HEK293 (cell line): ENCODE measurements at regions not wholly inside any gene's neighbourhood (a gene's known extent, or its start where the extent isn't known, plus 50 kb on each side); places are given as distances from the start of the nearest gene placed in this dataset.

Experiments
- CTCF ChIA-PET: fragments of 350-600 bp; formaldehyde crosslinking; extraction: SDS; loops from one replicate; lab custom pipeline; 2021; ENCODE audit warnings: antibody characterized with exemption; lab: Yijun Ruan, JAX
- POLR2A ChIA-PET: fragments of 300-600 bp; formaldehyde crosslinking; extraction: SDS; loops from one replicate; lab custom pipeline; 2020; ENCODE audit warnings: antibody characterized with exemption, inconsistent platforms; lab: Yijun Ruan, JAX
- H3K27ac ChIP-seq: fragments of 200-500 bp; sonication (Bioruptor generic); 2 replicates; pipeline ENCODE4 v1.5.1; 2014; ENCODE audit warnings: low read depth, low read length, control low read depth, inconsistent platforms; ENCODE audit errors: extremely low read depth
- H3K36me3 ChIP-seq, 2 experiments: fragments of 200-500 bp in 1 of 2; sonication (Bioruptor generic) in 1 of 2; 1 replicate in 1 of 2; 2 replicates in 1 of 2; pipeline ENCODE4 v1.5.1; 2014 to 2017; ENCODE audit warnings: inconsistent platforms in 2 of 2, low read length in 2 of 2; ENCODE audit not compliant: control insufficient read depth in 2 of 2, insufficient read depth in 1 of 2
- H3K4me1 ChIP-seq: fragments of 200-500 bp; sonication (Bioruptor generic); 2 replicates; pipeline ENCODE4 v1.5.1; 2014; ENCODE audit warnings: mild to moderate bottlenecking, low read length, inconsistent platforms; ENCODE audit not compliant: control insufficient read depth, insufficient read depth
- H3K4me3 ChIP-seq: 2 replicates; pipeline ENCODE4 v1.5.1; 2011; ENCODE audit warnings: low read depth, mild to moderate bottlenecking, control low read depth, low read length, moderate library complexity
- H3K9me3 ChIP-seq: fragments of 200-500 bp; sonication (Bioruptor generic); 2 replicates; pipeline ENCODE4 v1.5.1; 2014; ENCODE audit warnings: low read depth, low read length, inconsistent platforms; ENCODE audit not compliant: control insufficient read depth, insufficient read depth
- MZF1 ChIP-seq: fragments of 450-650 bp; formaldehyde crosslinking; IDR thresholded peaks from 2 replicates; pipeline ENCODE4 v1.5.1; 2017; ENCODE audit warnings: missing biosample characterization, missing genetic modification characterization, borderline replicate concordance
- PRDM1 ChIP-seq: fragments of 450-650 bp; formaldehyde crosslinking; IDR thresholded peaks from 2 replicates; pipeline ENCODE4; 2016; ENCODE audit warnings: missing biosample characterization, missing genetic modification characterization
- REST ChIP-seq: fragments of 450-650 bp; formaldehyde crosslinking; IDR thresholded peaks from 2 replicates; pipeline ENCODE4 v1.5.1; 2016; ENCODE audit warnings: missing biosample characterization, missing genetic modification characterization
- ZBTB8A ChIP-seq: fragments of 450-650 bp; formaldehyde crosslinking; IDR thresholded peaks from 2 replicates; pipeline ENCODE4 v1.5.1; 2016; ENCODE audit warnings: missing biosample characterization, missing genetic modification characterization
- ZNF133 ChIP-seq: fragments of 450-650 bp; formaldehyde crosslinking; IDR thresholded peaks from 2 replicates; pipeline ENCODE4 v1.5.1; 2016; ENCODE audit warnings: missing biosample characterization, missing genetic modification characterization
- ZNF184 ChIP-seq: fragments of 450-650 bp; IDR thresholded peaks from 2 replicates; pipeline ENCODE4 v1.5.1; 2018; ENCODE audit warnings: missing biosample characterization, mild to moderate bottlenecking, missing genetic modification characterization
- ZNF214 ChIP-seq: fragments of 450-650 bp; formaldehyde crosslinking; IDR thresholded peaks from 2 replicates; pipeline ENCODE4 v1.5.1; 2017; ENCODE audit warnings: missing biosample characterization, mild to moderate bottlenecking, missing genetic modification characterization, borderline replicate concordance
- ZNF362 ChIP-seq: fragments of 450-650 bp; formaldehyde crosslinking; IDR thresholded peaks from 2 replicates; pipeline ENCODE4 v1.5.1; 2016; ENCODE audit warnings: missing biosample characterization, missing genetic modification characterization
- ZNF473 ChIP-seq: fragments of 450-650 bp; formaldehyde crosslinking; IDR thresholded peaks from 2 replicates; pipeline ENCODE4 v1.5.1; 2017; ENCODE audit warnings: missing biosample characterization, missing genetic modification characterization
- ZNF529 ChIP-seq: fragments of 450-650 bp; formaldehyde crosslinking; IDR thresholded peaks from 2 replicates; pipeline ENCODE4 v1.5.1; 2017; ENCODE audit warnings: missing genetic modification characterization, missing biosample characterization; ENCODE audit not compliant: insufficient replicate concordance
- ZNF571 ChIP-seq: fragments of 450-650 bp; formaldehyde crosslinking; IDR thresholded peaks from 2 replicates; pipeline ENCODE4 v1.5.0; 2017; ENCODE audit warnings: missing biosample characterization, missing genetic modification characterization
- ZNF639 ChIP-seq: fragments of 450-650 bp; formaldehyde crosslinking; IDR thresholded peaks from 2 replicates; pipeline ENCODE4 v1.5.1; 2016; ENCODE audit warnings: missing biosample characterization, missing genetic modification characterization
- ZNF701 ChIP-seq: fragments of 450-650 bp; formaldehyde crosslinking; IDR thresholded peaks from 2 replicates; pipeline ENCODE4 v1.5.1; 2016; ENCODE audit warnings: missing biosample characterization, missing genetic modification characterization
- ZNF76 ChIP-seq: fragments of 450-650 bp; formaldehyde crosslinking; IDR thresholded peaks from 2 replicates; pipeline ENCODE4; 2016; ENCODE audit warnings: low read depth, missing biosample characterization, missing genetic modification characterization, borderline replicate concordance

GRCh38 chr4:3651267-3651845, 114.8 kb upstream of the ADRA2C start (continued):
- no peak for TF ChIP-seq ZNF639 (tag by site-specific recombination)
- TF ChIP-seq, all 188 proteins: peak for 0

GRCh38 chr4:3649491-3649890, 116.7 kb upstream of the ADRA2C start:
- Histone ChIP-seq H3K36me3 (no peaks in the 10 kb centered on the region), H3K9me3 (no peaks in the 10 kb centered on the region), H3K4me1 (no peaks in the 10 kb centered on the region; the same call in 1 of the 2 replicates), H3K4me3 (no peak overlapping the region), H3K27ac (no peak overlapping the region)
- TF ChIP-seq MZF1 (tag by site-specific recombination) (no peak), PRDM1 (tag by site-specific recombination) (no peak), ZNF473 (no peak), ZNF76 (no peak), ZNF362 (no peak), REST (no peak), ZNF529 (no peak), ZBTB8A (no peak)
- ChIA-PET CTCF (no interaction called here), POLR2A (no interaction called here)

DNA sequence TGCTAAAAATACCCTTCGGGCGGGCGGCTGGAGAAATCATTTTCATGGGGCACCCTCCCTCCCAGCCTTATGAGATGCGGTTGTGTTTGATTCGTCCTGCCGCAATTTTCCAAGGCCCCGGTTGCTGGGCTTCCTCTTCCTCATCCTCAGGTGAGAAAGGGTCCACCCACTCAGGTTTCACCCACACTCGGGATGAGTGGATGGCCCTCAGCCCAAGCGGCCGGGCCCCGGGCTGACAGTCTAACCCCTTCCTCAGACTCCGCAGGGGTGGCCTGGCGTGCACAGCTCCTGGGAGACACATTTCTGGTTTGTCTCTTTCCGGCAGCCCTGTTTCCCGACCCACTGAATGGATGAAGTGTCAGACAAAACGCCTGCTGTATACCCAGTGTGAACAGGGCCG, 116.5 kb upstream of the LRPAP1 start:
- no peaks in the 10 kb centered on the region for H3K9me3 ChIP-seq
- POLR2A ChIA-PET = no interaction called here
- no peaks in the 10 kb centered on the region for H3K36me3 ChIP-seq
- no peak overlapping the region for H3K27ac ChIP-seq
- no peaks in the 10 kb centered on the region; the same call in 1 of the 2 replicates for H3K4me1 ChIP-seq
- H3K4me3 ChIP-seq = no peak overlapping the region
- CTCF ChIA-PET = no interaction called here
- TF ChIP-seq ZNF701 (tag by site-specific recombination) = no peak

GRCh38 chr4:3648195-3648594, 116.0 kb upstream of the LRPAP1 start:
- Histone ChIP-seq H3K27ac (no peak overlapping the region), H3K9me3 (no peaks in the 10 kb centered on the region), H3K4me1 (no peaks in the 10 kb centered on the region; the same call in 1 of the 2 replicates), H3K4me3 (no peak overlapping the region)
- CTCF ChIA-PET = no interaction called here
- TF ChIP-seq ZNF214 (no peak), ZNF571 (tag by site-specific recombination) (no peak), ZNF184 (tag by site-specific recombination) (no peak), ZNF133 (tag by site-specific recombination) (no peak)
- TF ChIP-seq, all 188 proteins: peak for 0
- POLR2A ChIA-PET = no interaction called here
- H3K36me3 ChIP-seq = no peaks in the 10 kb centered on the region
